SK-N-MC (cell line): ENCODE measurements at regions not wholly inside any gene's neighbourhood (a gene's known extent, or its start where the extent isn't known, plus 50 kb on each side); places are given as distances from the start of the nearest gene placed in this dataset.

Experiments used
- EZH2 ChIP-seq: fragments of 200-600 bp; sonication (generic); IDR thresholded peaks from one replicate; pipeline ENCODE4 v1.6.1; 2017; ENCODE audit warnings: antibody characterized with exemption
- POLR2AphosphoS5 ChIP-seq: IDR thresholded peaks from 2 replicates; pipeline ENCODE4 v1.6.1; 2012; ENCODE audit warnings: mild to moderate bottlenecking, low read depth, low read length, borderline replicate concordance

DNA sequence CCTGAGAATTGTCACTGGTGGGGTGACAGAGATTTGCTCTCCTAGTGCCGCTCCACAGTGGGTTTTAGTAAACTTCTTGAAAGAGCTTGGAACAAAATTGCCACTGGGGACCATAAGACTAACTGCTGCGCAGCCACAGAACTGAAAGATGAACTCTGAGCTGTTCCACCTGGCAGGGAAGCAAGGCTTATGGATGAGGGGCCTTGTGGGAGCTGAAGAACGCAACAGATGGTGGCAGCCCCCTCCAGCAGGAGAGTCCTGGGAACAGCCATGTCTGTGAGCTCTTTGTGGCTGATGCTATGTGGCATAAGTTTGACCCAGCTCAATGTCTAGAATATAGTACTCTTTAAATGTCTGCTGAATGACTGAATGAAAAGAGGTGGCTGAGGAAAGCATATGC lies 66.8 kb upstream of the C2CD4B start:
- TF ChIP-seq POLR2AphosphoS5 (no peak), EZH2 (no peak)
